ENCODE measurements at regions not wholly inside any gene's neighbourhood (a gene's known extent, or its start where the extent isn't known, plus 50 kb on each side); places are given as distances from the start of the nearest gene placed in this dataset.

- no peak for DNase-seq
Measured at GRCh38 chr1:14468751-14469150, 129.7 kb upstream of the KAZN start.

- no peak for DNase-seq
Measured at GRCh38 chr1:14470802-14471201, 127.7 kb upstream of the KAZN start.

GRCh38 chr1:14474856-14475255 is 123.6 kb upstream of the KAZN start:
- no peak for DNase-seq

- DNase-seq, result no peak
Measured at GRCh38 chr1:14476170-14476955, 122.1 kb upstream of the KAZN start.

GRCh38 chr1:14478120-14478519 is 120.4 kb upstream of the KAZN start:
- no peak for DNase-seq

- no peak for DNase-seq
Measured at GRCh38 chr1:14479865-14480264, 118.6 kb upstream of the KAZN start.

GRCh38 chr1:14482784-14483450 is 115.6 kb upstream of the KAZN start:
- DNase-seq, result no peak

GRCh38 chr1:14485285-14485684 is 113.2 kb upstream of the KAZN start:
- no peak for DNase-seq

GRCh38 chr1:14486401-14487201 is 111.9 kb upstream of the KAZN start:
- no peak for DNase-seq

GRCh38 chr1:14487671-14488070 is 110.8 kb upstream of the KAZN start:
- no peak for DNase-seq

- DNase-seq, result no peak
Measured at GRCh38 chr1:14494911-14495310, 103.6 kb upstream of the KAZN start.

- no peak for DNase-seq
Measured at GRCh38 chr1:14495381-14495780, 103.1 kb upstream of the KAZN start.

GRCh38 chr1:14495996-14496395 is 102.5 kb upstream of the KAZN start:
- DNase-seq, result no peak

- DNase-seq, result no peak
Measured at GRCh38 chr1:14498839-14499238, 99.6 kb upstream of the KAZN start.

GRCh38 chr1:14499312-14500040 is 99.0 kb upstream of the KAZN start:
- no peak for DNase-seq

- no peak for DNase-seq
Measured at GRCh38 chr1:14500041-14500440, 98.4 kb upstream of the KAZN start.

- no peak for DNase-seq
Measured at GRCh38 chr1:14500912-14501311, 97.6 kb upstream of the KAZN start.

- DNase-seq, result no peak
Measured at GRCh38 chr1:14504517-14504916, 94.0 kb upstream of the KAZN start.

- no peak for DNase-seq
Measured at GRCh38 chr1:14506471-14507255, 91.8 kb upstream of the KAZN start.

- no peak for DNase-seq
Measured at GRCh38 chr1:14507262-14507661, 91.2 kb upstream of the KAZN start.

GRCh38 chr1:14508613-14509012 is 89.9 kb upstream of the KAZN start:
- no peak for DNase-seq

- no peak for DNase-seq
Measured at GRCh38 chr1:14511166-14511680, 87.3 kb upstream of the KAZN start.
